ENCODE measurements at regions not wholly inside any gene's neighbourhood (a gene's known extent, or its start where the extent isn't known, plus 50 kb on each side); places are given as distances from the start of the nearest gene placed in this dataset.
A peak's percentile ranks its signal among the peaks of the same experiment; 100 is the strongest.

DNA sequence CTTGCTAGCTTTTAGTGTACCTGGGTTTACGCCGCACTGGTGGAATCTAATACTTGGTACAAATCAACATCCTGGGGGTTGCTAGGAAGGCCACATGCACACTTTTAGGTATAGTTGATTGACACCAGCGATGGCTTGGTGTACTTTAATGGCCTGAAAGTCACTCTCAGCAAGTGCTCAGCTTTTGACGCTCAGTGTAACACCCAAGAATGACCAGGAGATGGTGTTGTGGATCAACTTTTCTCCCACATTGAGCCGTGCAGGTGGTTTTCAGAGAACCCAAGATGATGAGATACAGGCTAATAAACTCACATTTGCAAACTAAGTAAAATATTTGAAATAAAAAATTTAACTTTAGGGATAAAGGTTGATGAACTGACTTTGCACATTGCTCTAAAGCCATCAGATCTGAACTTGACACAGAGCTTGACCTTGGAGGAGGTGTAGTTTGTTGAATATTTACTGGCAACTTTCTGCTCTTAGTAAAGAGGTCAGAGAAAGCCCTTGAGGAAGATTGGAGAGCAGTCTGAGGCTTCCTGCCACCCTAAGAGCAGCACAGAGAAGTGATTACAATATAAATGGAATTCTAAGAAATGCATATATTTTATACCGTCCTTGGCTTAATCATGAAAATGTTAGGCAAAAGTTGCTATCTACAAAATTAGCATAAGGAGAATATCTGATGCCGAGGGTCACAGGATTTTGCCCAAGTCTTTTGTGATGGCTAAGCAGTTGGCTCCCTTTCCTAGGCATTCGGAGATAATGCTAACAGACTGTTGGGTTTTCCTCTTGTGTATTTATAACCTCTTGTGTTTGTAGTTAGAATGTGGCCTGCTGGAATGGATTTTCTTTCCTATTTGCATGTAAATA is 143.4 kb upstream of the RASGRP1 start:
- Histone ChIP-seq H3K36me3 (ENCODE audit: control insufficient read depth, insufficient read depth, low read length) (no peaks in the 10 kb centered on the region), H3K27ac (ENCODE audit: low read length) (no peak overlapping the region), H3K4me1 (ENCODE audit: control insufficient read depth, insufficient read depth, low read length) (no peaks in the 10 kb centered on the region), H3K27me3 (ENCODE audit: control insufficient read depth, insufficient read depth, low read length) (peaks cover 2% of the 10 kb centered on the region; the same call in 1 of the 2 replicates), H3K4me3 (ENCODE audit: low read depth in 2 of 2, low read length in 2 of 2) (no peak overlapping the region), H3K9me3 (ENCODE audit: control insufficient read depth, insufficient read depth, low read depth, low read length) (no peaks in the 10 kb centered on the region)
- in situ Hi-C loops (cut with HindIII; ENCODE audit: low pct_unique_long_range_greater_than_20kb, low sequenced_read_pairs), result no loop called here
- no TSS peak for BruUV-seq (replicated peaks)
- TF ChIP-seq, protein P1, sequence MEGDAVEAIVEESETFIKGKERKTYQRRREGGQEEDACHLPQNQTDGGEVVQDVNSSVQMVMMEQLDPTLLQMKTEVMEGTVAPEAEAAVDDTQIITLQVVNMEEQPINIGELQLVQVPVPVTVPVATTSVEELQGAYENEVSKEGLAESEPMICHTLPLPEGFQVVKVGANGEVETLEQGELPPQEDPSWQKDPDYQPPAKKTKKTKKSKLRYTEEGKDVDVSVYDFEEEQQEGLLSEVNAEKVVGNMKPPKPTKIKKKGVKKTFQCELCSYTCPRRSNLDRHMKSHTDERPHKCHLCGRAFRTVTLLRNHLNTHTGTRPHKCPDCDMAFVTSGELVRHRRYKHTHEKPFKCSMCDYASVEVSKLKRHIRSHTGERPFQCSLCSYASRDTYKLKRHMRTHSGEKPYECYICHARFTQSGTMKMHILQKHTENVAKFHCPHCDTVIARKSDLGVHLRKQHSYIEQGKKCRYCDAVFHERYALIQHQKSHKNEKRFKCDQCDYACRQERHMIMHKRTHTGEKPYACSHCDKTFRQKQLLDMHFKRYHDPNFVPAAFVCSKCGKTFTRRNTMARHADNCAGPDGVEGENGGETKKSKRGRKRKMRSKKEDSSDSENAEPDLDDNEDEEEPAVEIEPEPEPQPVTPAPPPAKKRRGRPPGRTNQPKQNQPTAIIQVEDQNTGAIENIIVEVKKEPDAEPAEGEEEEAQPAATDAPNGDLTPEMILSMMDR (IDR thresholded peaks at IDR 0.05), result peak; percentile 79
- TF ChIP-seq, protein P2, sequence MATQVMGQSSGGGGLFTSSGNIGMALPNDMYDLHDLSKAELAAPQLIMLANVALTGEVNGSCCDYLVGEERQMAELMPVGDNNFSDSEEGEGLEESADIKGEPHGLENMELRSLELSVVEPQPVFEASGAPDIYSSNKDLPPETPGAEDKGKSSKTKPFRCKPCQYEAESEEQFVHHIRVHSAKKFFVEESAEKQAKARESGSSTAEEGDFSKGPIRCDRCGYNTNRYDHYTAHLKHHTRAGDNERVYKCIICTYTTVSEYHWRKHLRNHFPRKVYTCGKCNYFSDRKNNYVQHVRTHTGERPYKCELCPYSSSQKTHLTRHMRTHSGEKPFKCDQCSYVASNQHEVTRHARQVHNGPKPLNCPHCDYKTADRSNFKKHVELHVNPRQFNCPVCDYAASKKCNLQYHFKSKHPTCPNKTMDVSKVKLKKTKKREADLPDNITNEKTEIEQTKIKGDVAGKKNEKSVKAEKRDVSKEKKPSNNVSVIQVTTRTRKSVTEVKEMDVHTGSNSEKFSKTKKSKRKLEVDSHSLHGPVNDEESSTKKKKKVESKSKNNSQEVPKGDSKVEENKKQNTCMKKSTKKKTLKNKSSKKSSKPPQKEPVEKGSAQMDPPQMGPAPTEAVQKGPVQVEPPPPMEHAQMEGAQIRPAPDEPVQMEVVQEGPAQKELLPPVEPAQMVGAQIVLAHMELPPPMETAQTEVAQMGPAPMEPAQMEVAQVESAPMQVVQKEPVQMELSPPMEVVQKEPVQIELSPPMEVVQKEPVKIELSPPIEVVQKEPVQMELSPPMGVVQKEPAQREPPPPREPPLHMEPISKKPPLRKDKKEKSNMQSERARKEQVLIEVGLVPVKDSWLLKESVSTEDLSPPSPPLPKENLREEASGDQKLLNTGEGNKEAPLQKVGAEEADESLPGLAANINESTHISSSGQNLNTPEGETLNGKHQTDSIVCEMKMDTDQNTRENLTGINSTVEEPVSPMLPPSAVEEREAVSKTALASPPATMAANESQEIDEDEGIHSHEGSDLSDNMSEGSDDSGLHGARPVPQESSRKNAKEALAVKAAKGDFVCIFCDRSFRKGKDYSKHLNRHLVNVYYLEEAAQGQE (IDR thresholded peaks at IDR 0.05; ENCODE audit: insufficient read depth in 1 of 2, low read depth in 2 of 2, low read length in 1 of 2), result no peak
- no peak for TF ChIP-seq TCF7L2 (IDR thresholded peaks at IDR 0.05; ENCODE audit: low read depth, low read length)
- no peak for TF ChIP-seq POLR2AphosphoS5 (IDR thresholded peaks at IDR 0.05; ENCODE audit: low read depth, low read length)
- TF ChIP-seq SIN3A (IDR thresholded peaks at IDR 0.05; ENCODE audit: borderline replicate concordance, insufficient read depth, low read depth, low read length), result no peak
- ATAC-seq (peak; percentile 98), DNase-seq (ENCODE audit: low read depth, low spot score) (no peak)
- intact Hi-C loops (cut with micrococcal nuclease; ENCODE audit: unreplicated experiment), result loop anchor here (5.0 to 10.0 kb wide), 3 partner anchors 107 to 1049 kb away; partner anchors contain the start of gene THBS1
- ChIA-PET POLR2A (no interaction called here), CTCF (interaction anchor here (1.4 kb wide), 1 partner anchor 872 kb away, joined by 4 read pairs; the partner anchor contains the start of gene THBS1)

GRCh38 chr15:38708672-38709180 is 144.1 kb upstream of the RASGRP1 start:
- Histone ChIP-seq H3K27ac (ENCODE audit: low read length) (no peak overlapping the region; the same call in 1 of the 2 replicates), H3K4me1 (ENCODE audit: control insufficient read depth, insufficient read depth, low read length) (no peaks in the 10 kb centered on the region), H3K9me3 (ENCODE audit: control insufficient read depth, insufficient read depth, low read depth, low read length) (no peaks in the 10 kb centered on the region), H3K4me3 (ENCODE audit: low read depth in 2 of 2, low read length in 2 of 2) (no peak overlapping the region), H3K27me3 (ENCODE audit: control insufficient read depth, insufficient read depth, low read length) (peaks cover 2% of the 10 kb centered on the region; the same call in 1 of the 2 replicates), H3K36me3 (ENCODE audit: control insufficient read depth, insufficient read depth, low read length) (no peaks in the 10 kb centered on the region)
- POLR2A ChIA-PET, result no interaction called here
- no TSS peak for BruUV-seq (replicated peaks)
- intact Hi-C loops (cut with micrococcal nuclease; ENCODE audit: unreplicated experiment), result loop anchor here (5.0 to 10.0 kb wide), 3 partner anchors 106 to 1049 kb away; partner anchors contain the start of gene THBS1
- in situ Hi-C loops (cut with HindIII; ENCODE audit: low pct_unique_long_range_greater_than_20kb, low sequenced_read_pairs), result no loop called here
- CTCF ChIA-PET, result interaction anchor here (0.7 to 1.4 kb wide), 2 partner anchors 565 to 872 kb away, joined by 3 to 4 read pairs; partner anchors contain the start of gene THBS1
- DNase-seq (ENCODE audit: low read depth, low spot score) (no peak), ATAC-seq (no peak)
- no peak for TF ChIP-seq SIN3A (IDR thresholded peaks at IDR 0.05; ENCODE audit: borderline replicate concordance, insufficient read depth, low read depth, low read length)
- TF ChIP-seq, protein P2 (IDR thresholded peaks at IDR 0.05; ENCODE audit: insufficient read depth in 1 of 2, low read depth in 2 of 2, low read length in 1 of 2), result no peak

Data from Panc1 (cell line).